ENCODE measurements at regions not wholly inside any gene's neighbourhood (a gene's known extent, or its start where the extent isn't known, plus 50 kb on each side); places are given as distances from the start of the nearest gene placed in this dataset.

DNA sequence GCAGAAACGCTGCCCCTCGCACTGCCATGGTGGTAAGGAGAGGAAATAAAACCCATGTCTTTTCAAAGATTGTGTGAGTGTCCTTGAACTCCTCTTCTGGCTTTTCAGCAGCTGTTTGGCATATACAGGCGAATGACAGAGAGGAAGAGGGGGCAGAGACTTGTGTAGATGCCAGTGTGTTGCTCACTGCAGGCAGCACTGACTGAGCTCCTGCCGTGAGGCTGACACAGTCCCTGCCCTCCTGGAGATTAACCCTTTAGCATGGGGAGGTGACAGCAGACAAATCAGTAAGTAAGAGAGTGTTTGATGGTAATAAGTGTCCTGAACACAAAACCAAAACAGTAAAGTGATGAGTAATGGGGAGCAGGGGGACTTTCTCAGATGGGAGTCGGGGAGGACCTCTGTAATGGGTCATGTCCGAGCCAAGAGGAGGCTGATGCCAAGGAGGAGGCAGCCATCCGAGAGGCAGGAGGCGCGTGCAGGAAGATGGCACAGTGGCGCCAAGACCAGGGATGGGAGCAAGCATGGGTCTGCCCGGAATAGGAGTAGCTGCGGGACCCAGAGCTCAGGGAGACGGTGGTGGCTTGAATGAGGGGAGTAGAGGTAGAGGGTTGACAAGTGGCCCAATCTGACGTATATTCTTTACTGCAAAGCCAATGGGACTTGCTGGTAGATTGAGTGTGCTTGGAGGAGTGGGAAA is 182.2 kb downstream of the FOXO1 start:
- TF ChIP-seq CTCF (conservative IDR thresholded peaks at IDR 0.05) (no peak), ZFX (IDR thresholded peaks at IDR 0.05) (no peak)

Data from C4-2B (cell line).